ENCODE measurements at regions not wholly inside any gene's neighbourhood (a gene's known extent, or its start where the extent isn't known, plus 50 kb on each side); places are given as distances from the start of the nearest gene placed in this dataset.

- H3K36me3 Mint-ChIP-seq (ENCODE audit: insufficient read depth in 1 of 3, low read depth in 3 of 3), result no peaks in the 10 kb centered on the region
- no peaks in the 10 kb centered on the region for H3K9me3 Mint-ChIP-seq
- Histone ChIP-seq H4K8ac (replicated peaks; ENCODE audit: insufficient read length, low read depth, low read length) (no peak overlapping the region), H3K23me2 (ENCODE audit: insufficient read length, low read depth, low read length, poor library complexity, severe bottlenecking) (no peaks in the 10 kb centered on the region), H2BK5ac (ENCODE audit: insufficient read length, low read length) (no peak overlapping the region), H2BK120ac (ENCODE audit: low read depth, low read length, poor library complexity, severe bottlenecking) (no peak overlapping the region), H3K79me2 (ENCODE audit: insufficient read depth, low read length) (no peaks in the 10 kb centered on the region), H3K27me3 (ENCODE audit: insufficient read depth, low read length) (no peaks in the 10 kb centered on the region), H3K18ac (ENCODE audit: insufficient read length, low read depth, low read length) (no peak overlapping the region), H3K79me1 (ENCODE audit: insufficient read depth, low read depth, low read length, poor library complexity, severe bottlenecking) (no peaks in the 10 kb centered on the region), H3K56ac (ENCODE audit: insufficient read length, low read depth, low read length) (no peak overlapping the region), H2BK20ac (ENCODE audit: low read depth, low read length, poor library complexity, severe bottlenecking) (no peak overlapping the region), H2AFZ (ENCODE audit: low read length) (no peak overlapping the region), H3K9ac (ENCODE audit: extremely low read depth, insufficient read length, low read length) (no peak overlapping the region), H3K4me1 (ENCODE audit: insufficient read depth, low read length) (no peaks in the 10 kb centered on the region), H2BK15ac (ENCODE audit: low read depth, low read length) (no peak overlapping the region), H3K23ac (ENCODE audit: insufficient read length, low read depth, low read length) (no peak overlapping the region), H3K4ac (ENCODE audit: low read depth, low read length) (no peak overlapping the region), H2AK5ac (ENCODE audit: insufficient read length, low read length) (no peak overlapping the region), H3K9me3 (ENCODE audit: control insufficient read depth, low read depth, low read length) (no peaks in the 10 kb centered on the region), H4K5ac (ENCODE audit: insufficient read length, low read depth, low read length) (no peak overlapping the region), H4K91ac (ENCODE audit: insufficient read length, low read depth, low read length) (no peak overlapping the region), H3T11ph (ENCODE audit: low read length) (no peak overlapping the region), H4K20me1 (ENCODE audit: control insufficient read depth, insufficient read depth, insufficient read length) (no peaks in the 10 kb centered on the region), H3K4me2 (ENCODE audit: insufficient read depth, insufficient read length, low read length) (no peak overlapping the region), H3K14ac (ENCODE audit: insufficient read depth, low read length) (no peak overlapping the region), H2BK12ac (ENCODE audit: insufficient read length, low read depth, low read length) (no peak overlapping the region), H3K27ac (ENCODE audit: insufficient read length, low read depth, low read length) (no peak overlapping the region)
- peaks cover 3 to 4% of the 10 kb centered on the region in 2 experiments for H3K4me1 Mint-ChIP-seq
- H3K27ac Mint-ChIP-seq, result no peak overlapping the region
- no CpG with 5 or more reads among the region's 3 CpGs for WGBS (ENCODE audit: extremely low coverage, insufficient read length, low lambda C conversion rate)
- DNase-seq, result no peak
- TF ChIP-seq, protein P1, sequence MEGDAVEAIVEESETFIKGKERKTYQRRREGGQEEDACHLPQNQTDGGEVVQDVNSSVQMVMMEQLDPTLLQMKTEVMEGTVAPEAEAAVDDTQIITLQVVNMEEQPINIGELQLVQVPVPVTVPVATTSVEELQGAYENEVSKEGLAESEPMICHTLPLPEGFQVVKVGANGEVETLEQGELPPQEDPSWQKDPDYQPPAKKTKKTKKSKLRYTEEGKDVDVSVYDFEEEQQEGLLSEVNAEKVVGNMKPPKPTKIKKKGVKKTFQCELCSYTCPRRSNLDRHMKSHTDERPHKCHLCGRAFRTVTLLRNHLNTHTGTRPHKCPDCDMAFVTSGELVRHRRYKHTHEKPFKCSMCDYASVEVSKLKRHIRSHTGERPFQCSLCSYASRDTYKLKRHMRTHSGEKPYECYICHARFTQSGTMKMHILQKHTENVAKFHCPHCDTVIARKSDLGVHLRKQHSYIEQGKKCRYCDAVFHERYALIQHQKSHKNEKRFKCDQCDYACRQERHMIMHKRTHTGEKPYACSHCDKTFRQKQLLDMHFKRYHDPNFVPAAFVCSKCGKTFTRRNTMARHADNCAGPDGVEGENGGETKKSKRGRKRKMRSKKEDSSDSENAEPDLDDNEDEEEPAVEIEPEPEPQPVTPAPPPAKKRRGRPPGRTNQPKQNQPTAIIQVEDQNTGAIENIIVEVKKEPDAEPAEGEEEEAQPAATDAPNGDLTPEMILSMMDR (conservative IDR thresholded peaks at IDR 0.05), result no peak
- no peak overlapping the region for H3K4me3 Mint-ChIP-seq
- H3K27me3 Mint-ChIP-seq (ENCODE audit: low read depth), result peaks cover 2% of the 10 kb centered on the region; the same call in 1 of the 2 replicates
Measured at GRCh38 chr13:34464011-34464410, 478.1 kb upstream of the NBEA start.

Data from H9 (cell line).